ENCODE measurements at regions not wholly inside any gene's neighbourhood (a gene's known extent, or its start where the extent isn't known, plus 50 kb on each side); places are given as distances from the start of the nearest gene placed in this dataset.
"Not testable (repeated sequence)": the region's sequence is repeated elsewhere in the genome, so short reads cannot be mapped to it uniquely, and the experiment has no call there.

DNA sequence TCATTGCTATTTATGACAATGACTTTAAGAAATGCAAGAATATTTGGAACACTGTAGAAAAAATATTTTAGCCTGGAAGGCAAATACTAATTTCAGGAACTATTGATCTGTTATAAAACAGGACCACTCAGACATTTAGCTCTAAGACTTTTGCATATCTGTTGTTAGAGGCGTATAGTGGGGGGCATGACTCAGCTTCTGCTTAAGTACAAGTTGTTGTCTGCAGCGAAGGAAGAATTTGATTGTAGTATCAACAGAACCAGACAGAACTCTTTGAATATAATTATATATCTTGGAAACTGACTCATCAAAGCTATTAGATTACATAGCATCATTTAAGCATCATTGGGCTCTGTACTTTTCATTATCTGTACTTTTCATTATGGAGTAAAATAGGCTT is 573.8 kb downstream of the SPATA31A6 start:
- TF ChIP-seq, protein P1, sequence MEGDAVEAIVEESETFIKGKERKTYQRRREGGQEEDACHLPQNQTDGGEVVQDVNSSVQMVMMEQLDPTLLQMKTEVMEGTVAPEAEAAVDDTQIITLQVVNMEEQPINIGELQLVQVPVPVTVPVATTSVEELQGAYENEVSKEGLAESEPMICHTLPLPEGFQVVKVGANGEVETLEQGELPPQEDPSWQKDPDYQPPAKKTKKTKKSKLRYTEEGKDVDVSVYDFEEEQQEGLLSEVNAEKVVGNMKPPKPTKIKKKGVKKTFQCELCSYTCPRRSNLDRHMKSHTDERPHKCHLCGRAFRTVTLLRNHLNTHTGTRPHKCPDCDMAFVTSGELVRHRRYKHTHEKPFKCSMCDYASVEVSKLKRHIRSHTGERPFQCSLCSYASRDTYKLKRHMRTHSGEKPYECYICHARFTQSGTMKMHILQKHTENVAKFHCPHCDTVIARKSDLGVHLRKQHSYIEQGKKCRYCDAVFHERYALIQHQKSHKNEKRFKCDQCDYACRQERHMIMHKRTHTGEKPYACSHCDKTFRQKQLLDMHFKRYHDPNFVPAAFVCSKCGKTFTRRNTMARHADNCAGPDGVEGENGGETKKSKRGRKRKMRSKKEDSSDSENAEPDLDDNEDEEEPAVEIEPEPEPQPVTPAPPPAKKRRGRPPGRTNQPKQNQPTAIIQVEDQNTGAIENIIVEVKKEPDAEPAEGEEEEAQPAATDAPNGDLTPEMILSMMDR (IDR thresholded peaks at IDR 0.05; ENCODE audit: extremely low read depth in 1 of 2, insufficient read depth in 1 of 2, low read depth in 1 of 2, low read length in 2 of 2), result not testable (repeated sequence)
- TF ChIP-seq GATA2 (IDR thresholded peaks at IDR 0.05; ENCODE audit: insufficient read depth, insufficient read length, low read depth, low read length), result not testable (repeated sequence)
